AG08396 (cell line): ENCODE measurements at regions not wholly inside any gene's neighbourhood (a gene's known extent, or its start where the extent isn't known, plus 50 kb on each side); places are given as distances from the start of the nearest gene placed in this dataset.
A peak's percentile ranks its signal among the peaks of the same experiment; 100 is the strongest.

Source experiments
- DNase-seq: peaks from one replicate; pipeline ENCODE4 v3.0.0; 2012; ENCODE audit warnings: low spot score, mixed read lengths

GRCh38 chr18:55090564-55091188, 131.4 kb upstream of the CCDC68 start:
- no peak for DNase-seq

- DNase-seq, result no peak
Observed at GRCh38 chr18:55089610-55090009, 130.3 kb upstream of the CCDC68 start.

- no peak for DNase-seq
Observed at GRCh38 chr18:55088561-55088960, 129.3 kb upstream of the CCDC68 start.

- no peak for DNase-seq
Observed at GRCh38 chr18:55088000-55088401, 128.7 kb upstream of the CCDC68 start.

- no peak for DNase-seq
Observed at GRCh38 chr18:55086906-55087305, 127.6 kb upstream of the CCDC68 start.

- no peak for DNase-seq
Observed at GRCh38 chr18:55085557-55086285, 126.5 kb upstream of the CCDC68 start.

- no peak for DNase-seq
Observed at GRCh38 chr18:55084550-55084949, 125.3 kb upstream of the CCDC68 start.

GRCh38 chr18:55083461-55083860, 124.2 kb upstream of the CCDC68 start:
- no peak for DNase-seq

- DNase-seq, result no peak
Observed at GRCh38 chr18:55079481-55080355, 120.5 kb upstream of the CCDC68 start.

- DNase-seq, result no peak
Observed at GRCh38 chr18:55079067-55079466, 119.8 kb upstream of the CCDC68 start.

GRCh38 chr18:55078303-55078932, 119.2 kb upstream of the CCDC68 start:
- DNase-seq, result no peak

- DNase-seq, result no peak
Observed at GRCh38 chr18:55076643-55077218, 117.5 kb upstream of the CCDC68 start.

- no peak for DNase-seq
Observed at GRCh38 chr18:55073834-55074233, 114.6 kb upstream of the CCDC68 start.

- no peak for DNase-seq
Observed at GRCh38 chr18:55073116-55073515, 113.9 kb upstream of the CCDC68 start.

- DNase-seq, result no peak
Observed at GRCh38 chr18:55072698-55073097, 113.4 kb upstream of the CCDC68 start.

GRCh38 chr18:55072181-55072580, 112.9 kb upstream of the CCDC68 start:
- no peak for DNase-seq

- DNase-seq, result no peak
Observed at GRCh38 chr18:55069497-55069896, 110.2 kb upstream of the CCDC68 start.

- no peak for DNase-seq
Observed at GRCh38 chr18:55064760-55065159, 105.5 kb upstream of the CCDC68 start.

- DNase-seq, result no peak
Observed at GRCh38 chr18:55064073-55064472, 104.8 kb upstream of the CCDC68 start.

- DNase-seq, result no peak
Observed at GRCh38 chr18:55054021-55054990, 95.0 kb upstream of the CCDC68 start.

- DNase-seq, result peak; percentile 25
Observed at GRCh38 chr18:55048892-55049291, 89.6 kb upstream of the CCDC68 start.
